HEK293T (cell line): ENCODE measurements at regions not wholly inside any gene's neighbourhood (a gene's known extent, or its start where the extent isn't known, plus 50 kb on each side); places are given as distances from the start of the nearest gene placed in this dataset.
"Not testable (repeated sequence)": the region's sequence is repeated elsewhere in the genome, so short reads cannot be mapped to it uniquely, and the experiment has no call there.

Experiments used
- ARNT ChIP-seq: fragments of 450-650 bp; IDR thresholded peaks from 2 replicates; pipeline ENCODE4 v1.6.1; 2017; ENCODE audit warnings: mild to moderate bottlenecking
- FOXA1 ChIP-seq: fragments of 450-650 bp; IDR thresholded peaks from 2 replicates; pipeline ENCODE4 v1.6.1; 2016; ENCODE audit warnings: mild to moderate bottlenecking
- NFRKB ChIP-seq: fragments of 450-650 bp; IDR thresholded peaks from 2 replicates; pipeline ENCODE4 v1.6.1; 2016; ENCODE audit warnings: mild to moderate bottlenecking, moderate library complexity
- SP1 ChIP-seq: fragments of 450-650 bp; IDR thresholded peaks from 2 replicates; pipeline ENCODE4 v1.6.1; 2017
- TARDBP ChIP-seq: fragments of 450-650 bp; IDR thresholded peaks from 2 replicates; pipeline ENCODE4 v1.6.1; 2016

DNA sequence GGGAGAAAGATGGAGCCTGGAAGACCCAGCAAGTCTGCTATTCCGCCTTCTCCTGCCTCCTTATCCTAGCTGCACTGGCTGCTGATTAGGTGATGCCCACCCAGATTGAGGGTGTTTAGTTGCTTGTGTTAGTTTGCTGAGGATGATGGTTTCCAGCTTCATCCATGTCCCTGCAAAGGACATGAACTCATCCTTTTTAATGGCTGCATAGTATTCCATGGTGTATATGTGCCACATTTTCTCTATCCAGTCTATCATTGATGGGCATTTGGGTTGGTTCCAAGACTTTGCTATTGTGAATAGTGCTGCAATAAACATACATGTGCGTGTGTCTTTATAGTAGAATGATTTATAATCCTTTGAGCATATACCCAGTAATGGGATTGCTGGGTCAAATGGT is 131.7 kb downstream of the KCNA5 start:
- TF ChIP-seq TARDBP, ARNT, SP1, NFRKB, FOXA1: not testable (repeated sequence)
